GM19025 (cell line): ENCODE measurements at regions not wholly inside any gene's neighbourhood (a gene's known extent, or its start where the extent isn't known, plus 50 kb on each side); places are given as distances from the start of the nearest gene placed in this dataset.

ENCODE experiments used
- ATAC-seq: cut with Tn5 transposase; IDR thresholded peaks from one replicate; pipeline ENCODE4 v1.9.1; 2021; ENCODE audit warnings: mild to moderate bottlenecking, low read depth, moderate library complexity; ENCODE audit not compliant: unreplicated experiment

GRCh38 chr2:120561379-120562035, 174.2 kb upstream of the GLI2 start:
- ATAC-seq, result no peak

GRCh38 chr2:120562218-120563005, 173.3 kb upstream of the GLI2 start:
- no peak for ATAC-seq

- ATAC-seq, result no peak
Measured at GRCh38 chr2:120563616-120564015, 172.1 kb upstream of the GLI2 start.

GRCh38 chr2:120564213-120565094, 171.2 kb upstream of the GLI2 start:
- no peak for ATAC-seq

- ATAC-seq, result no peak
Measured at GRCh38 chr2:120565095-120565460, 170.6 kb upstream of the GLI2 start.

GRCh38 chr2:120565929-120566328, 169.7 kb upstream of the GLI2 start:
- no peak for ATAC-seq

- no peak for ATAC-seq
Measured at GRCh38 chr2:120566331-120567035, 169.2 kb upstream of the GLI2 start.

GRCh38 chr2:120567128-120567527, 168.5 kb upstream of the GLI2 start:
- no peak for ATAC-seq

GRCh38 chr2:120568089-120568974, 167.3 kb upstream of the GLI2 start:
- no peak for ATAC-seq

- no peak for ATAC-seq
Measured at GRCh38 chr2:120568975-120569268, 166.7 kb upstream of the GLI2 start.

GRCh38 chr2:120570001-120570400, 165.7 kb upstream of the GLI2 start:
- ATAC-seq, result no peak

- no peak for ATAC-seq
Measured at GRCh38 chr2:120570546-120570945, 165.1 kb upstream of the GLI2 start.

GRCh38 chr2:120571015-120571728, 164.5 kb upstream of the GLI2 start:
- ATAC-seq, result no peak

GRCh38 chr2:120572226-120572625, 163.4 kb upstream of the GLI2 start:
- no peak for ATAC-seq

- no peak for ATAC-seq
Measured at GRCh38 chr2:120574620-120575019, 161.0 kb upstream of the GLI2 start.

- no peak for ATAC-seq
Measured at GRCh38 chr2:120575966-120576365, 159.7 kb upstream of the GLI2 start.

GRCh38 chr2:120576509-120577474, 158.9 kb upstream of the GLI2 start:
- no peak for ATAC-seq

- no peak for ATAC-seq
Measured at GRCh38 chr2:120577721-120578295, 157.9 kb upstream of the GLI2 start.
